ENCODE measurements at regions not wholly inside any gene's neighbourhood (a gene's known extent, or its start where the extent isn't known, plus 50 kb on each side); places are given as distances from the start of the nearest gene placed in this dataset.

DNA sequence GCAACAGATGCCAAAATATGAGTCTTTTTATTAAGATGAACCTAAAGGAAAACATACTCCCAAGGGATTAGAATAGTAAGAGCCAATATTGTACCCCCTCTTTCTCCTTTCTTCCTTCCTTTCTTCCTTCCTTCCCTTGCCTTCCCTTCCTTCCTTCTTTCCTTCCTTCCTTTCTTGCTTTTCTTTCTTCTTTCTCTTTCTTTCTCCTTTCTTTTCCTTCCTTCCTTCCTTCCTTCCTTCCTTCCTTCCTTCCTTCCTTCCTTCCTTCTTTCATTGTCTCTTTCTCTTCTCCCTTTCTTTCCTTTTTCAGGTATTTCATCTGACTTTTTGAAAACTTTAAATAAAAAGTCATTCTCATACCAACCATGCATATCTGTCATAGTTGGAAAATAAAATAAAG is 892.5 kb downstream of the LRFN5 start:
- Histone ChIP-seq H3K4me2 (ENCODE audit: low read depth, low read length) (no peak overlapping the region), H3K9me3 (ENCODE audit: low read length) (peaks cover 73% of the 10 kb centered on the region), H3K4me3 (replicated peaks in 1 of 3; ENCODE audit: insufficient read depth in 1 of 3, low read depth in 2 of 3, low read length in 3 of 3) (no peak overlapping the region), H3K79me2 (ENCODE audit: insufficient read depth, low read length) (no peaks in the 10 kb centered on the region), H3K27ac (ENCODE audit: extremely low read length, insufficient read depth, low read length) (no peak overlapping the region), H2AFZ (ENCODE audit: low read length) (no peak overlapping the region), H3K9ac (ENCODE audit: insufficient read depth, low read depth, low read length) (no peak overlapping the region), H4K20me1 (ENCODE audit: insufficient read depth, low read length) (no peaks in the 10 kb centered on the region), H3K27me3 (ENCODE audit: control insufficient read depth in 1 of 2, insufficient read depth in 2 of 2, low read length in 2 of 2) (no peaks in the 10 kb centered on the region), H3K4me1 (ENCODE audit: insufficient read depth, low read length) (no peaks in the 10 kb centered on the region), H3K36me3 (replicated peaks in 1 of 2; ENCODE audit: control insufficient read depth in 1 of 2, insufficient read depth in 2 of 2, low read length in 2 of 2) (no peaks in the 10 kb centered on the region)
- POLR2A ChIA-PET = no interaction called here
- ATAC-seq (no peak), FAIRE-seq (no peak), DNase-seq (ENCODE audit: low spot score) (no peak)
- intact Hi-C loops (cut with micrococcal nuclease; ENCODE audit: unreplicated experiment) (no loop called here), in situ Hi-C loops (cut with HindIII; ENCODE audit: extremely low pct_ligation_motif_present, low pct_unique_long_range_greater_than_20kb) (no loop called here)
- no TSS peak for BruUV-seq (replicated peaks)
- CTCF ChIA-PET (ENCODE audit: low intra/inter-chr PET ratio, low total read pairs) = no interaction called here
- TF ChIP-seq ZNF143 (CRISPR knock-in tag; IDR thresholded peaks at IDR 0.05) (no peak), ZNF547 (CRISPR knock-in tag; IDR thresholded peaks at IDR 0.05) (no peak), ADNP (CRISPR knock-in tag; IDR thresholded peaks at IDR 0.05) (no peak), ZNF350 (CRISPR knock-in tag; IDR thresholded peaks at IDR 0.05; ENCODE audit: borderline replicate concordance, low read depth) (no peak), CC2D1A (CRISPR knock-in tag; IDR thresholded peaks at IDR 0.05) (no peak), ZNF556 (CRISPR knock-in tag; IDR thresholded peaks at IDR 0.05; ENCODE audit: borderline replicate concordance) (no peak), NFRKB (IDR thresholded peaks at IDR 0.05) (peak; percentile 26; the same call in 1 of the 2 replicates), ATF7 (IDR thresholded peaks at IDR 0.05) (peak; percentile 18; the same call in 1 of the 2 replicates), ATF7 (CRISPR knock-in tag; IDR thresholded peaks at IDR 0.05) (no peak), NFATC3 (CRISPR knock-in tag; IDR thresholded peaks at IDR 0.05) (no peak), ZNF788 (CRISPR knock-in tag; IDR thresholded peaks at IDR 0.05; ENCODE audit: borderline replicate concordance) (no peak), ZNF543 (CRISPR knock-in tag; IDR thresholded peaks at IDR 0.05) (no peak), ZNF572 (CRISPR knock-in tag; IDR thresholded peaks at IDR 0.05) (no peak), PLRG1 (conservative IDR thresholded peaks at IDR 0.05) (peak; percentile 89; the same call in 1 of the 2 replicates), SOX6 (IDR thresholded peaks at IDR 0.05) (peak; percentile 93), SOX6 (CRISPR knock-in tag; IDR thresholded peaks at IDR 0.05) (no peak), HNRNPH1 (optimal IDR thresholded peaks at IDR 0.05; ENCODE audit: low read depth, low read length) (no peak), ZBTB21 (CRISPR knock-in tag; IDR thresholded peaks at IDR 0.05) (no peak)
- TF ChIP-seq, protein P1, sequence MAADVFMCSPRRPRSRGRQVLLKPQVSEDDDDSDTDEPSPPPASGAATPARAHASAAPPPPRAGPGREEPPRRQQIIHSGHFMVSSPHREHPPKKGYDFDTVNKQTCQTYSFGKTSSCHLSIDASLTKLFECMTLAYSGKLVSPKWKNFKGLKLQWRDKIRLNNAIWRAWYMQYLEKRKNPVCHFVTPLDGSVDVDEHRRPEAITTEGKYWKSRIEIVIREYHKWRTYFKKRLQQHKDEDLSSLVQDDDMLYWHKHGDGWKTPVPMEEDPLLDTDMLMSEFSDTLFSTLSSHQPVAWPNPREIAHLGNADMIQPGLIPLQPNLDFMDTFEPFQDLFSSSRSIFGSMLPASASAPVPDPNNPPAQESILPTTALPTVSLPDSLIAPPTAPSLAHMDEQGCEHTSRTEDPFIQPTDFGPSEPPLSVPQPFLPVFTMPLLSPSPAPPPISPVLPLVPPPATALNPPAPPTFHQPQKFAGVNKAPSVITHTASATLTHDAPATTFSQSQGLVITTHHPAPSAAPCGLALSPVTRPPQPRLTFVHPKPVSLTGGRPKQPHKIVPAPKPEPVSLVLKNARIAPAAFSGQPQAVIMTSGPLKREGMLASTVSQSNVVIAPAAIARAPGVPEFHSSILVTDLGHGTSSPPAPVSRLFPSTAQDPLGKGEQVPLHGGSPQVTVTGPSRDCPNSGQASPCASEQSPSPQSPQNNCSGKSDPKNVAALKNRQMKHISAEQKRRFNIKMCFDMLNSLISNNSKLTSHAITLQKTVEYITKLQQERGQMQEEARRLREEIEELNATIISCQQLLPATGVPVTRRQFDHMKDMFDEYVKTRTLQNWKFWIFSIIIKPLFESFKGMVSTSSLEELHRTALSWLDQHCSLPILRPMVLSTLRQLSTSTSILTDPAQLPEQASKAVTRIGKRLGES (CRISPR knock-in tag; IDR thresholded peaks at IDR 0.05; ENCODE audit: borderline replicate concordance) = no peak
- TF ChIP-seq, protein P2, sequence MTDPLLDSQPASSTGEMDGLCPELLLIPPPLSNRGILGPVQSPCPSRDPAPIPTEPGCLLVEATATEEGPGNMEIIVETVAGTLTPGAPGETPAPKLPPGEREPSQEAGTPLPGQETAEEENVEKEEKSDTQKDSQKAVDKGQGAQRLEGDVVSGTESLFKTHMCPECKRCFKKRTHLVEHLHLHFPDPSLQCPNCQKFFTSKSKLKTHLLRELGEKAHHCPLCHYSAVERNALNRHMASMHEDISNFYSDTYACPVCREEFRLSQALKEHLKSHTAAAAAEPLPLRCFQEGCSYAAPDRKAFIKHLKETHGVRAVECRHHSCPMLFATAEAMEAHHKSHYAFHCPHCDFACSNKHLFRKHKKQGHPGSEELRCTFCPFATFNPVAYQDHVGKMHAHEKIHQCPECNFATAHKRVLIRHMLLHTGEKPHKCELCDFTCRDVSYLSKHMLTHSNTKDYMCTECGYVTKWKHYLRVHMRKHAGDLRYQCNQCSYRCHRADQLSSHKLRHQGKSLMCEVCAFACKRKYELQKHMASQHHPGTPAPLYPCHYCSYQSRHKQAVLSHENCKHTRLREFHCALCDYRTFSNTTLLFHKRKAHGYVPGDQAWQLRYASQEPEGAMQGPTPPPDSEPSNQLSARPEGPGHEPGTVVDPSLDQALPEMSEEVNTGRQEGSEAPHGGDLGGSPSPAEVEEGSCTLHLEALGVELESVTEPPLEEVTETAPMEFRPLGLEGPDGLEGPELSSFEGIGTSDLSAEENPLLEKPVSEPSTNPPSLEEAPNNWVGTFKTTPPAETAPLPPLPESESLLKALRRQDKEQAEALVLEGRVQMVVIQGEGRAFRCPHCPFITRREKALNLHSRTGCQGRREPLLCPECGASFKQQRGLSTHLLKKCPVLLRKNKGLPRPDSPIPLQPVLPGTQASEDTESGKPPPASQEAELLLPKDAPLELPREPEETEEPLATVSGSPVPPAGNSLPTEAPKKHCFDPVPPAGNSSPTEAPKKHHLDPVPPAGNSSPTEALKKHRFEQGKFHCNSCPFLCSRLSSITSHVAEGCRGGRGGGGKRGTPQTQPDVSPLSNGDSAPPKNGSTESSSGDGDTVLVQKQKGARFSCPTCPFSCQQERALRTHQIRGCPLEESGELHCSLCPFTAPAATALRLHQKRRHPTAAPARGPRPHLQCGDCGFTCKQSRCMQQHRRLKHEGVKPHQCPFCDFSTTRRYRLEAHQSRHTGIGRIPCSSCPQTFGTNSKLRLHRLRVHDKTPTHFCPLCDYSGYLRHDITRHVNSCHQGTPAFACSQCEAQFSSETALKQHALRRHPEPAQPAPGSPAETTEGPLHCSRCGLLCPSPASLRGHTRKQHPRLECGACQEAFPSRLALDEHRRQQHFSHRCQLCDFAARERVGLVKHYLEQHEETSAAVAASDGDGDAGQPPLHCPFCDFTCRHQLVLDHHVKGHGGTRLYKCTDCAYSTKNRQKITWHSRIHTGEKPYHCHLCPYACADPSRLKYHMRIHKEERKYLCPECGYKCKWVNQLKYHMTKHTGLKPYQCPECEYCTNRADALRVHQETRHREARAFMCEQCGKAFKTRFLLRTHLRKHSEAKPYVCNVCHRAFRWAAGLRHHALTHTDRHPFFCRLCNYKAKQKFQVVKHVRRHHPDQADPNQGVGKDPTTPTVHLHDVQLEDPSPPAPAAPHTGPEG (CRISPR knock-in tag; IDR thresholded peaks at IDR 0.05) = no peak
